HG03045 (cell line): ENCODE measurements at regions not wholly inside any gene's neighbourhood (a gene's known extent, or its start where the extent isn't known, plus 50 kb on each side); places are given as distances from the start of the nearest gene placed in this dataset.
"Not testable (repeated sequence)": the region's sequence is repeated elsewhere in the genome, so short reads cannot be mapped to it uniquely, and the experiment has no call there.

ENCODE experiments used
- ATAC-seq: cut with Tn5 transposase; IDR thresholded peaks from one replicate; pipeline ENCODE4 v1.9.1; 2021; ENCODE audit warnings: mild to moderate bottlenecking, moderate library complexity; ENCODE audit not compliant: unreplicated experiment

GRCh38 chr1:74818241-74818640, 85.3 kb downstream of the TYW3 start:
- ATAC-seq: no peak

- ATAC-seq: no peak
These were observed 85.9 kb downstream of the TYW3 start for GRCh38 chr1:74818661-74819456.

DNA sequence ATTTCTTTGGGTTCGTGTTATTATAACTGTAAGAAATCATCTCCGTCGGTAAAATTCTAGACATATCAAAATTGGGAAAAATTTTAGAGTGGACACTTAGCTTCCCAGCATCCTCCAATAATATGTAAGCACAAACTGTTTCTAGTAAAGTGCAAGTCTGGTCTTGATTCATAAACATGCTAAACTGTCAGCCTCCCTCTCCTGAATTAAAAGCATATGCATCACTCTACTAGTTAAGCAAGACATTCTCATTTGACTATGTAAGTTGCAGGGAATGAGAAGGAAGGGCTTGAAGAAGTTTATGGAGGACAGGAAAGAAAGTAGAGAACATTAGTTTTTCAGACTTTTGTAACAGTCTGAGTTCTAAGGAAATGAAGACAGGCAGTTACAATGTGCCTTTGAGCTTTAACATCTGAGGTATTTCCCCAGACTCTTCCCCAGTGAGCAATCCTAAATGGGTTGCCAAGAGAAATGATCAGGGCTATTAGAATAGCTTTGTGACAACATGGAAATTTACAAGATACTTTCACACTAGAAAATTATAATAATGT, 90.0 kb downstream of the TYW3 start:
- no peak for ATAC-seq

DNA sequence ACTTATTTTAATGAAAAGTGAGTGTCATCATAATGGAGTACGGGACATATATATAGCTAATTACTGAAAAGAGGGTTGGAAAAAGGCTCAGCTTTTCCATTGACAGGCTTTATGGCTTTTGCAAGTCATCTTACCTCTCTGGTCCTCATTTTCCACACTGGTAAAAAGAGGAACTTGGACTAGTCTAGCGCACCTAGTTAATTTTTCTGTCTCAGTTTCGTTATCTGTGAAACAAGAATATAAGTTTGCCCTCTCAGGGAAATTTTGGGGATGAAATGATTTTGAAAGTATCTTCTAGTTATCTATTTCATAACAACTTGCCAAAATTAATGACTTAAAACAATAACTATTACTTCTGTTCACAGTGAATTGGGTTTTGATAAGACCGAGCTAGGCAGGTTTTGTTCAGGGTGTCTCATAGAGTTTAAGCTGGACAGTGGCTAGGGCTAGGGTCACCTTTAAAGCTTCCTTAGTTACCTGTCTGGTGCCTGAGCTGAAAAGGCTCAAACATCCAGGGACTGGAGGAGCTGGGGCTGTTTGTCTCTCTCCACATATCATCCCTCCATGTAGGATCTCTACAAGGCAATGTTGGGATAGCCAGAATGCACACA, 91.7 kb downstream of the TYW3 start:
- peak; percentile 96 for ATAC-seq

- no peak for ATAC-seq
These were observed 97.8 kb downstream of the TYW3 start for GRCh38 chr1:74830766-74831165.

GRCh38 chr1:74834261-74834660, 101.3 kb downstream of the TYW3 start:
- ATAC-seq: no peak

DNA sequence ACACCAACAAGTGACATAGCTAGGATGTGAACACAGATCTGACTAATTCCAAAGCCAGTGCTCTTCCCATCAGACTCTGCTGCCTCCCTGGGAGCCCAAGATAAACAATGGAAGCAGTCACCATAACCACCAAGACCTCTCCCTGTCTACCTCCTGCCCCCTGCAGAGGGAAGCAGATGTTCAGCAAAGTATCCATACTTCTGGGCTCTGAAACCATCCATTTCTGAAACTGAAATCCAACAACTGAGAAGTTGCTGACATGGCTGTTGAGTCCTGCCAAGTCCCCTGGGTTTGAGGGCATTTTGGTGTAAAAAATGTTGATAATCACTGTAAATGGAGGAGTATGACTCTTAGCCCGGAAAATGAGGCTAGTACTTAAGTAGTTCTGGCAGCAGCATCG, 102.1 kb downstream of the TYW3 start:
- no peak for ATAC-seq

GRCh38 chr1:74842726-74843125, 109.8 kb downstream of the TYW3 start:
- no peak for ATAC-seq

DNA sequence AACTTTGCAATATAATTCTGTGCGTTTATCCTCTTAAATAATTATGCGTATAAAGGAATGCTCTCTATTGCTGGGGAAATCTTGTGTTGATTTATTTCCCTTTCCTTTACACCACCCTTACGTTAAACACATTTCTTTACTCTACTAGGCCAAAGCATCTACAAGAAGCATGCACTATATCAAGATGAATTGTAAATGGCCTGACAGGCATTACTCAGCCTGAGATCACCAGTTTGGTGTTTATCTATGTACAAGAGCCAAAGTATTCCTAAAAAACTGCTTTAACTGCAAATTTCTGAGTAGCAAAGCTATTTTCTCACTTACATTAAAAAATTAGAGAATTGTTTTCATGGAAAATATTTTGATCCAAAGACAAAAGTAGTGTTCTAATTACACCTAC, 114.8 kb downstream of the TYW3 start:
- ATAC-seq: no peak

- ATAC-seq: no peak
These were observed 120.8 kb downstream of the TYW3 start for GRCh38 chr1:74853756-74854155.

- no peak for ATAC-seq
These were observed 123.2 kb downstream of the TYW3 start for GRCh38 chr1:74856174-74856573.

DNA sequence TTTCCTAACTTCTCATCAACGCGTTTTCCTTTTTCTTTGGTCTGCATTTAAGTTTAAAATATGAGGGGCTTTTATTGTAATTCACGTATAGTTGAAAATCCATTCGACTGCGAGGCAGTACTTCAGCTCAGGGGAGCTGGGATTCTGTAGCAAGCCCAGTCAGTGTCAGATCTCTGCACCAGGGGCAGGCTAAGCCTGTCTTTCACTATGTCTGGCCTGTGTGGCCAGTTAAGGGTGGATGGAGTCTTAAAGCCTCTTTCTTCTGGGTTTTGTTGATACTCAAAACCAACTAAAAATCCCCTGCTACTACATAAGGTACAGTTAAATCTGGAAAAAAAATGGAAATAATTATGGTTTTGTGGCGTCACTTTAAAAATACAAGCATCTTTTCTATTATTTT, 124.7 kb downstream of the TYW3 start:
- peak; percentile 58 for ATAC-seq

DNA sequence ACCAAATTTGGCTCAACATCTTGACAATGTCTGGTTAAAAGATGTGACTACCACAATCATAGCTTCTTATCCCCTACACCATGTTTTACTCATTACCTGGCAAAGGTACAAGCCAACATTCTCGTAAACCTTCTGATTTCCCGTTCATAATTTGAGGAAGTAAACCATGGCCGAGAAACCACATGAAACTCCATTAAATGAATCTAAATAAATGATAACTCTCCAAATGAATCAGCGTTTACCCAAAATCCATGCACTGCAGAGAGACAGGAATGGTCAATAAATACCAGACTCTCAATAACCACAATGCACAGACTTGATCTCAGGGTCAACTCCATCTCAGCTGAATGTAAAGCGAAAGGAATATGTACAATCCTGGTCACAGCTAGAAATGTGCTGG, 125.2 kb downstream of the TYW3 start:
- ATAC-seq: peak; percentile 78

DNA sequence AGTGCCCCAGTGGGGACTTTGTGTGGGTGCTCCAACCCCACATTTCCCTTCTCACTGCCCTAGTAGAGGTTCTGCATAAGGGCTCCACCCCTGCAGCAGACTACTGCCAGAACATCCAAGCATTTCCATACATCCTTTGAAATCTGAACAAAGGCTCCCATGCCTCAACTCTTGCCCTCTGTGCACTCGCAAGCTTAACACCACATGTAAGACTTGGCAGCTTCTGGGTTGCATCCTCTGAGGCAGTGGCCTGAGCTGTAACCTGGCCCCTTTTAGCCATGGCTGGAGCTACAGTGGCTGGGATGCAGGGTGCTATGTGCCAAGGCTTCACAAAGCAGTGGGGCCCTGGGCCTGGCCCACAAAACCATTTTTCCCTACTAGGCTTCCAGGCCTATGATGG, 128.9 kb downstream of the TYW3 start:
- no peak for ATAC-seq

- no peak for ATAC-seq
These were observed 136.8 kb downstream of the TYW3 start for GRCh38 chr1:74869702-74870101.

- ATAC-seq: not testable (repeated sequence)
These were observed 144.4 kb downstream of the TYW3 start for GRCh38 chr1:74877366-74877765.

DNA sequence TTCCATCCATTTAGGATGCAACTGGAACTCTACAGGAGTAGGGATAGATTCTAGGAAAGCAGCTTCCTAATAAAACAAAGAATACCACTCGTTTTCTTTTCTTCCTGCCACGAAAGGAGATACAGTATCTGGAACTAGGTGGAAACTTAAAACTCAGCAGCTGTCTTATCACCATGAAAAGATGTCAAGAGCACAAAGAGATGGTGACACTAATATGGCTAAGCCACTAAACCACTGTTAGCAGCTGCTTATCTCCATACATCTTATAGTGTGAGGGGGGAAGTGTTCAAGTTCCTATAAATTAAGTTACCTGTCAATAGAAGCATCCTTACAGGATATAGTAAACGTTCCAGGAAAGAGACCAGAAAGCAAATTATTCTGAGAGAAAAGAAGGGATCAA, 162.5 kb downstream of the TYW3 start:
- ATAC-seq: no peak

- no peak for ATAC-seq
These were observed 175.2 kb downstream of the TYW3 start for GRCh38 chr1:74908131-74908530.

GRCh38 chr1:74908797-74909196, 175.8 kb downstream of the TYW3 start:
- ATAC-seq: no peak

- no peak for ATAC-seq
These were observed 181.0 kb downstream of the TYW3 start for GRCh38 chr1:74913978-74914377.

DNA sequence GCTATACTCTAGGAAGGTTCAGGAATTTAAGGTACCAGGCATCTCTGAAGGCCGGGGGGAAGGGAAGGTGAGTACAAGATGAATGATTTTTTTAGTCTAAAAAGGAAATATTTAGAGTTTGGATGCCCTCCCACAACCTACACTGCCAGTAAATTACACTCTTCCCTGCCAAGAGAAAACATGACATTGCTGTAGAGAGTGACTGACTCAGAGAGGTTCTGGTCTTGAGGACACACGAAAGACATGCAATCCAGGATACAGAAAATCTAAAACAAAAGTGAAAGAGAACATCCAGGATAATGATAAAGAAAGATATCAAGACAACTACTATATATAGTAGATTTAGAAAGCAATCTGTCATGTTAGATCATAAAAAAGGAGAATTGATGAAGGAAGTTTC, 200.5 kb downstream of the TYW3 start:
- ATAC-seq: no peak

DNA sequence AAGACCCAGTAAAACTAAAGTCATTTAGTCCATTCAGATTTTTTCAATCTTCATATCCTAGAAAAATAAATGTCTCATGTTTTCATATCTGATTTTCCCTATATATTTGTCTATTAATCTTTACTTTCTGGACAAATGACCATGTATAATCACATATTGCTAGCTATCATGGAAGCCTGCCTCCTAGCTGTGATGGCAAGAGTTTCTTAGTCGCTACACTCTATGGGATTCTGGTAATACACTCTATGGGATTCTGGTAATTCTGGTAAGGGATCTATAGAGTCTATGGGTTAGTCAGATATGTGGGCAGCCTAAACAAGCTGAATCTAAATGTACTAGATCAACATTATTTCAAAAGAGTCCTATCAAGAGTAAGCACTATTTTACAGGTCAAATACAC, 198.7 kb upstream of the LHX8 start:
- ATAC-seq: no peak
